Adipose tissue (tissue), 3 donors: ENCODE measurements at regions not wholly inside any gene's neighbourhood (a gene's known extent, or its start where the extent isn't known, plus 50 kb on each side); places are given as distances from the start of the nearest gene placed in this dataset.
A peak's percentile ranks its signal among the peaks of the same experiment; 100 is the strongest.
"Not testable (repeated sequence)": the region's sequence is repeated elsewhere in the genome, so short reads cannot be mapped to it uniquely, and the experiment has no call there.

Experiments used
- H3K27ac ChIP-seq: one replicate; pipeline ENCODE4 v1.5.1; 2013; ENCODE audit warnings: low read depth, low read length
- WGBS, 3 donors: extraction: QIAGEN DNeasy Blood & Tissue Kit; methylation state at CpG; one replicate each; pipeline ENCODE4 v1.1.7; 2013; 5-methylcytosine and 5-hydroxymethylcytosine counted together
- donor health status: healthy with polysubstance abuse.
- donor health status: Bipolar disorder and iron deficiency.
- donor health status: healthy.

GRCh38 chr11:86749821-86750401 is 50.4 kb upstream of the PRSS23 start:
- WGBS, 3 donors = 67 to 96% (median 69%) methylated on average over 2 of the region's 2 CpGs
- no peak overlapping the region for H3K27ac ChIP-seq

- H3K27ac ChIP-seq = no peak overlapping the region
- 90 to 94% (median 94%) methylated on average over 3 of the region's 3 CpGs for WGBS, 3 donors
Observed at GRCh38 chr11:86749376-86749775, 51.0 kb upstream of the PRSS23 start.

- 76 to 83% (median 80%) methylated on average over 4 of the region's 4 CpGs for WGBS, 3 donors
- no peak overlapping the region for H3K27ac ChIP-seq
Observed at GRCh38 chr11:86748296-86748695, 52.0 kb upstream of the PRSS23 start.

- no peak overlapping the region for H3K27ac ChIP-seq
- WGBS, 3 donors = 94 to 98% (median 96%) methylated on average over 3 of the region's 3 CpGs
Observed at GRCh38 chr11:86747801-86748200, 52.5 kb upstream of the PRSS23 start.

GRCh38 chr11:86746514-86746913 is 53.8 kb upstream of the PRSS23 start:
- H3K27ac ChIP-seq = no peak overlapping the region
- WGBS, 3 donors = 83 to 89% (median 86%) methylated on average over 3 of the region's 3 CpGs

- 97 to 100% (median 97%) methylated on average over 2 of the region's 2 CpGs for WGBS, 3 donors
- no peak overlapping the region for H3K27ac ChIP-seq
Observed at GRCh38 chr11:86745571-86745970, 54.8 kb upstream of the PRSS23 start.

GRCh38 chr11:86743223-86744118 is 56.9 kb upstream of the PRSS23 start:
- 62 to 83% (median 67%) methylated on average over 7 of the region's 7 CpGs for WGBS, 3 donors
- H3K27ac ChIP-seq = no peak overlapping the region

GRCh38 chr11:86741839-86742805 is 58.2 kb upstream of the PRSS23 start:
- H3K27ac ChIP-seq = no peak overlapping the region
- 86 to 93% (median 87%) methylated on average over 6 of the region's 6 CpGs for WGBS, 3 donors

GRCh38 chr11:86741484-86741835 is 58.9 kb upstream of the PRSS23 start:
- peak overlapping the region; percentile 80 for H3K27ac ChIP-seq

GRCh38 chr11:86740628-86741483 is 59.5 kb upstream of the PRSS23 start:
- 56 to 71% (median 69%) methylated on average over 7 of the region's 7 CpGs for WGBS, 3 donors
- H3K27ac ChIP-seq = peak overlapping the region; percentile 80

GRCh38 chr11:86738568-86738967 is 61.8 kb upstream of the PRSS23 start:
- H3K27ac ChIP-seq = no peak overlapping the region
- 88 to 94% (median 91%) methylated on average over 2 of the region's 2 CpGs for WGBS, 3 donors

- no peak overlapping the region for H3K27ac ChIP-seq
Observed at GRCh38 chr11:86737737-86738136, 62.6 kb upstream of the PRSS23 start.

GRCh38 chr11:86737230-86737629 is 63.1 kb upstream of the PRSS23 start:
- H3K27ac ChIP-seq = no peak overlapping the region

GRCh38 chr11:86736291-86737143 is 63.8 kb upstream of the PRSS23 start:
- H3K27ac ChIP-seq = no peak overlapping the region
- WGBS, 3 donors = 76 to 96% (median 80%) methylated on average over 9 of the region's 9 CpGs

- WGBS, 3 donors = 88 to 100% (median 95%) methylated on average over 3 of the region's 3 CpGs
Observed at GRCh38 chr11:86735451-86736290, 63.3 kb upstream of the ME3 start.

GRCh38 chr11:86732739-86733138 is 60.3 kb upstream of the ME3 start:
- no CpG with 5 or more reads among the region's 1 CpG for WGBS, 3 donors
- not testable (repeated sequence) for H3K27ac ChIP-seq

More at GRCh38 chr11:86735451-86736290, 63.3 kb upstream of the ME3 start:
- H3K27ac ChIP-seq = no peak overlapping the region

GRCh38 chr11:86732286-86732685 is 59.9 kb upstream of the ME3 start:
- WGBS, 3 donors = 93 to 96% (median 95%) methylated on average over 4 to 16 of the region's 27 CpGs
- H3K27ac ChIP-seq = not testable (repeated sequence)
